Keratinocyte (primary cell): ENCODE measurements at regions not wholly inside any gene's neighbourhood (a gene's known extent, or its start where the extent isn't known, plus 50 kb on each side); places are given as distances from the start of the nearest gene placed in this dataset.

ENCODE experiments used
- DNase-seq: peaks from one replicate; pipeline ENCODE4 v3.0.0-alpha.2; 2011; ENCODE audit warnings: low read depth, missing footprints, low spot score
- FAIRE-seq: peaks from 2 replicates; lab custom pipeline; 2011; peaks lifted over from hg19 to GRCh38; lab: Jason Lieb, UNC
- H2AFZ ChIP-seq: 2 replicates; pipeline ENCODE4 v1.6.0; 2012; ENCODE audit warnings: low read length, control low read depth, inconsistent platforms; ENCODE audit not compliant: control insufficient read depth
- H3K27ac ChIP-seq: 2 replicates; pipeline ENCODE4 v1.5.1; 2011; ENCODE audit warnings: low read length; ENCODE audit not compliant: control insufficient read depth, insufficient read depth
- H3K27me3 ChIP-seq: 3 replicates; pipeline ENCODE4 v1.6.0; 2011; ENCODE audit warnings: low read length; ENCODE audit not compliant: control insufficient read depth, insufficient read depth; ENCODE audit errors: extremely low read depth
- H3K36me3 ChIP-seq, 2 experiments: 2 replicates in 1 of 2; 3 replicates in 1 of 2; pipeline ENCODE4 v1.5.1; 2011; ENCODE audit warnings: low read length in 2 of 2, mild to moderate bottlenecking in 1 of 2; ENCODE audit not compliant: control insufficient read depth in 2 of 2, insufficient read depth in 2 of 2; ENCODE audit errors: extremely low read depth in 1 of 2
- H3K4me1 ChIP-seq: 3 replicates; pipeline ENCODE4 v1.5.1; 2011; ENCODE audit warnings: low read length; ENCODE audit not compliant: control insufficient read depth, insufficient read depth; ENCODE audit errors: extremely low read depth
- H3K4me2 ChIP-seq: 3 replicates; pipeline ENCODE4 v1.6.0; 2011; ENCODE audit warnings: low read depth, low read length; ENCODE audit not compliant: control insufficient read depth, insufficient read depth; ENCODE audit errors: extremely low read depth
- H3K4me3 ChIP-seq, 3 experiments: fragments of 200-600 bp in 1 of 3; sonication (generic) in 1 of 3; 2 replicates in 2 of 3; 3 replicates in 1 of 3; pipeline ENCODE4 v1.5.1; 2011 to 2016; ENCODE audit warnings: low read length in 3 of 3, mild to moderate bottlenecking in 3 of 3, control low read depth in 2 of 3, inconsistent platforms in 1 of 3, low read depth in 1 of 3, mixed read lengths in 1 of 3, mixed run types in 1 of 3, moderate library complexity in 1 of 3; ENCODE audit not compliant: control insufficient read depth in 2 of 3, insufficient read depth in 2 of 3; ENCODE audit errors: extremely low read depth in 1 of 3
- H3K79me2 ChIP-seq: 2 replicates; pipeline ENCODE4 v1.6.0; 2012; ENCODE audit warnings: low read length; ENCODE audit not compliant: control insufficient read depth, insufficient read depth
- H3K9ac ChIP-seq: 3 replicates; pipeline ENCODE4 v1.6.0; 2011; ENCODE audit warnings: low read length; ENCODE audit not compliant: control insufficient read depth, insufficient read depth; ENCODE audit errors: extremely low read depth
- H3K9me1 ChIP-seq: 3 replicates; pipeline ENCODE4 v1.6.0; 2011; ENCODE audit warnings: low read length; ENCODE audit not compliant: control insufficient read depth, insufficient read depth; ENCODE audit errors: extremely low read depth
- H3K9me3 ChIP-seq: 2 replicates; pipeline ENCODE4 v1.5.1; 2012; ENCODE audit warnings: low read depth, low read length; ENCODE audit not compliant: control insufficient read depth
- H4K20me1 ChIP-seq: 3 replicates; pipeline ENCODE4 v1.6.0; 2011; ENCODE audit warnings: low read length; ENCODE audit not compliant: control insufficient read depth, insufficient read depth; ENCODE audit errors: extremely low read depth
- CTCF ChIP-seq, 3 experiments: IDR thresholded peaks in 1 of 3; conservative IDR thresholded peaks in 1 of 3; optimal IDR thresholded peaks in 1 of 3; 2 replicates in 2 of 3; 3 replicates in 1 of 3; pipeline versions ENCODE3 to v1.5.1; 2011; ENCODE audit warnings: low read length in 3 of 3, mild to moderate bottlenecking in 3 of 3, moderate library complexity in 2 of 3, control low read depth in 1 of 3, inconsistent platforms in 1 of 3; ENCODE audit not compliant: insufficient read depth in 2 of 3; ENCODE audit errors: extremely low read depth in 1 of 3
- EZH2 ChIP-seq: IDR thresholded peaks from one replicate; pipeline ENCODE4 v1.6.1; 2012; ENCODE audit warnings: inconsistent platforms, mild to moderate bottlenecking, low read length, moderate library complexity
- dilution Hi-C: fragments of 300-500 bp; cut with MboI; formaldehyde crosslinking; loops from one replicate; pipeline ENCODE4 v1.7.0; 2020; ENCODE audit warnings: low sequenced_read_pairs; ENCODE audit not compliant: extremely low pct_ligation_motif_present

DNA sequence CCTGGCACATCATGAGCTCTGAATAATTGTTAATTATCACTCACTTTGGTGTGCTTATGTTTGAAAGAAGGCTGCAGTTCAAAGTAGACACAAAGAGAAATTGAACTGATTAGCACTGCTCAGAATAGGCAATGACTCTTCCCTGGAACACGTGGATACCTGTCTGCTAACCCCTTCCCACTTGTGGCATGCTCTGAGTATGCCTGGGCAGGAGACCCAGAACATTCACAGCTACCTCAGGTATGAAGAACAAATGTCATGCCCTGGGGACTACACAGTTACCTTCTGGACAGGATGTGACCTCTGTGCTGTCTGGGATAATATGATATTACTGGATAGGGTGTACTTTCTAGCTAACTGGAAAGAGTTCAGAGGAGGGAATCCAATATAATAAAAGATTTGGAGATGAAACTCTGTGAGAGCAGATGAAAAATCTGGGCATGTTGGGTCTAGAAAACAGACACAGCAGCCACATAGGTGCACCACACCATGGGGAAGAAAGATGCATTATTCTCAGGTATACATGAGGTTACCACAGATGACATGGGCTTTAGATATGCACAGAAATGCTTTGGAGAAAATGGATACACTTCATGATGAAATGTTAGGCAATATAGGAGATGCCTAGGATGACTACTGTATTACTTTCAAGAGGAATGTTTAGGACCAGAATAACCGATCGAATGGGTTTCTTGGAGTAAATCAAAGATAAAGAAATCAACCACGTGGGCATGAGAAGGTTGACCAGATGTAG lies 324.2 kb upstream of the PREP start:
- peaks cover 18% of the 10 kb centered on the region for H3K4me1 ChIP-seq
- no peaks in the 10 kb centered on the region for H3K9me1 ChIP-seq
- peak overlapping the region; percentile 77 for H2AFZ ChIP-seq
- H3K4me3 ChIP-seq: peak overlapping the region in 1 of 3 experiments; percentile 15
- H3K79me2 ChIP-seq: no peaks in the 10 kb centered on the region
- no peak for TF ChIP-seq EZH2
- no peak for TF ChIP-seq CTCF (optimal IDR thresholded peaks at IDR 0.05 in 1 of 3, IDR thresholded peaks at IDR 0.05 in 1 of 3, conservative IDR thresholded peaks at IDR 0.05 in 1 of 3; ENCODE audit: extremely low read depth in 1 of 3, insufficient read depth in 2 of 3, low read length in 3 of 3)
- H3K9ac ChIP-seq: peak overlapping the region; percentile 64
- no peaks in the 10 kb centered on the region for H3K9me3 ChIP-seq
- no peaks in the 10 kb centered on the region for H3K36me3 ChIP-seq
- no peaks in the 10 kb centered on the region for H3K27me3 ChIP-seq
- H3K4me2 ChIP-seq: peak overlapping the region; percentile 72
- DNase-seq (peak; percentile 57), FAIRE-seq (peak; percentile 91)
- no peaks in the 10 kb centered on the region for H4K20me1 ChIP-seq
- H3K27ac ChIP-seq: peak overlapping the region; percentile 95
- dilution Hi-C loops: no loop called here

DNA sequence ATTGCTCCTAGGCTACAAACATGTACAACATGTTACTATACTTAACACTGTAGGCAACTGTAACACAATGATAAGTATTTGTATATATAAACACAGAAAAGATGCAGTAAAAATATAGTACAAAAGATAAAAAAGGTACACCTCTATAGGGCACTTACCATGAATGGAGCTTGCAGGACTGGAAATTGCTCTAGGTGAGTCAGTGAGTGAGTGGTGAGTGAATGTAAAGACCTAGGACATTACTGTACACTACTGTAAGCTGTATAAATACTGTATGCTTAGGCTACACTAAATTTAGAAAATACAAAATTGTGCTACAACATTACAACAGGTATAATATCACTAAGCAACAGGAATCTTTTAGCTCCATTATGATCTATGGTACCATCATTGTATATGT lies 312.0 kb upstream of the PREP start:
- Histone ChIP-seq H3K4me2 (no peak overlapping the region), H3K36me3 (no peaks in the 10 kb centered on the region), H2AFZ (no peak overlapping the region), H3K9me3 (no peaks in the 10 kb centered on the region), H3K4me1 (no peaks in the 10 kb centered on the region), H3K79me2 (no peaks in the 10 kb centered on the region), H3K9me1 (no peaks in the 10 kb centered on the region), H3K27me3 (no peaks in the 10 kb centered on the region), H3K27ac (no peak overlapping the region), H3K4me3 (no peak overlapping the region), H3K9ac (no peak overlapping the region), H4K20me1 (no peaks in the 10 kb centered on the region)
- dilution Hi-C loops: no loop called here
- no peak for TF ChIP-seq EZH2
- TF ChIP-seq CTCF (optimal IDR thresholded peaks at IDR 0.05 in 1 of 3, IDR thresholded peaks at IDR 0.05 in 1 of 3, conservative IDR thresholded peaks at IDR 0.05 in 1 of 3; ENCODE audit: extremely low read depth in 1 of 3, insufficient read depth in 2 of 3, low read length in 3 of 3): no peak
- DNase-seq: no peak
- FAIRE-seq: no peak
